HEK293T (cell line): ENCODE measurements at regions not wholly inside any gene's neighbourhood (a gene's known extent, or its start where the extent isn't known, plus 50 kb on each side); places are given as distances from the start of the nearest gene placed in this dataset.
"Not testable (repeated sequence)": the region's sequence is repeated elsewhere in the genome, so short reads cannot be mapped to it uniquely, and the experiment has no call there.

Source experiments
- CTCF ChIA-PET: fragments of 350-600 bp; formaldehyde crosslinking; extraction: SDS; loops from one replicate; lab custom pipeline; 2021; ENCODE audit warnings: antibody characterized with exemption, inconsistent platforms; lab: Yijun Ruan, JAX
- POLR2A ChIA-PET: fragments of 350-600 bp; formaldehyde crosslinking; extraction: SDS; loops from one replicate; lab custom pipeline; 2020; ENCODE audit warnings: antibody characterized with exemption, inconsistent platforms; lab: Yijun Ruan, JAX
- DNase-seq: peaks from one replicate; pipeline ENCODE4 v3.0.0; 2012; ENCODE audit warnings: mixed read lengths; ENCODE audit errors: extremely low spot score
- ARNT ChIP-seq: fragments of 450-650 bp; IDR thresholded peaks from 2 replicates; pipeline ENCODE4 v1.6.1; 2017; ENCODE audit warnings: mild to moderate bottlenecking
- BHLHE40 ChIP-seq: fragments of 450-650 bp; IDR thresholded peaks from 2 replicates; pipeline ENCODE4 v1.6.1; 2016; ENCODE audit warnings: mild to moderate bottlenecking, moderate library complexity, borderline replicate concordance
- CTBP1 ChIP-seq: fragments of 450-650 bp; IDR thresholded peaks from 2 replicates; pipeline ENCODE4 v1.6.1; 2016; ENCODE audit warnings: borderline replicate concordance
- ELF4 ChIP-seq: fragments of 450-650 bp; IDR thresholded peaks from 2 replicates; pipeline ENCODE4 v1.6.1; 2017; ENCODE audit warnings: antibody characterized with exemption
- FOXA1 ChIP-seq: fragments of 450-650 bp; IDR thresholded peaks from 2 replicates; pipeline ENCODE4 v1.6.1; 2016; ENCODE audit warnings: mild to moderate bottlenecking
- FOXK2 ChIP-seq: fragments of 450-650 bp; IDR thresholded peaks from 2 replicates; pipeline ENCODE4 v1.6.1; 2016; ENCODE audit warnings: mild to moderate bottlenecking
- FOXM1 ChIP-seq: fragments of 450-650 bp; IDR thresholded peaks from 2 replicates; pipeline ENCODE4 v1.6.1; 2017; ENCODE audit warnings: mild to moderate bottlenecking, borderline replicate concordance
- HDGF ChIP-seq: fragments of 450-650 bp; IDR thresholded peaks from 2 replicates; pipeline ENCODE4 v1.6.1; 2017; ENCODE audit warnings: antibody characterized with exemption, borderline replicate concordance
- L3MBTL2 ChIP-seq: fragments of 450-650 bp; conservative IDR thresholded peaks from 2 replicates; pipeline ENCODE4 v1.6.1; 2016; ENCODE audit warnings: mild to moderate bottlenecking
- LEF1 ChIP-seq: fragments of 450-650 bp; IDR thresholded peaks from 2 replicates; pipeline ENCODE4 v1.6.1; 2017; ENCODE audit warnings: mild to moderate bottlenecking, borderline replicate concordance
- NFRKB ChIP-seq: fragments of 450-650 bp; IDR thresholded peaks from 2 replicates; pipeline ENCODE4 v1.6.1; 2016; ENCODE audit warnings: mild to moderate bottlenecking, moderate library complexity
- PKNOX1 ChIP-seq: fragments of 450-650 bp; IDR thresholded peaks from 2 replicates; pipeline ENCODE4 v1.6.1; 2016
- SP1 ChIP-seq: fragments of 450-650 bp; IDR thresholded peaks from 2 replicates; pipeline ENCODE4 v1.6.1; 2017
- SUZ12 ChIP-seq: fragments of 450-650 bp; IDR thresholded peaks from 2 replicates; pipeline ENCODE4 v1.6.1; 2016; ENCODE audit warnings: mild to moderate bottlenecking
- TARDBP ChIP-seq: fragments of 450-650 bp; IDR thresholded peaks from 2 replicates; pipeline ENCODE4 v1.6.1; 2016
- ZNF384 ChIP-seq: fragments of 450-650 bp; IDR thresholded peaks from 2 replicates; pipeline ENCODE4 v1.6.1; 2016

- CTCF ChIA-PET = no interaction called here
- TF ChIP-seq SUZ12 (no peak), CTBP1 (no peak), ELF4 (no peak), LEF1 (no peak), TARDBP (no peak), BHLHE40 (no peak)
- DNase-seq = no peak
- POLR2A ChIA-PET = no interaction called here
Measured at GRCh38 chr14:98926146-98926545, 345.9 kb downstream of the BCL11B start.

GRCh38 chr14:98926801-98927200, 345.2 kb downstream of the BCL11B start:
- TF ChIP-seq SP1 = no peak
- no peak for DNase-seq
- POLR2A ChIA-PET = no interaction called here
- CTCF ChIA-PET = no interaction called here

GRCh38 chr14:98927986-98928385, 344.0 kb downstream of the BCL11B start:
- POLR2A ChIA-PET = no interaction called here
- CTCF ChIA-PET = no interaction called here
- DNase-seq = no peak

GRCh38 chr14:98928418-98928817, 343.6 kb downstream of the BCL11B start:
- CTCF ChIA-PET = no interaction called here
- no peak for DNase-seq
- TF ChIP-seq CTBP1 = no peak
- no peak for TF ChIP-seq PKNOX1
- TF ChIP-seq TARDBP = no peak
- TF ChIP-seq LEF1 = no peak
- TF ChIP-seq FOXM1 = no peak
- TF ChIP-seq FOXK2 = no peak
- no peak for TF ChIP-seq NFRKB
- no peak for TF ChIP-seq FOXA1
- POLR2A ChIA-PET = no interaction called here

More at GRCh38 chr14:98927986-98928385, 344.0 kb downstream of the BCL11B start:
- TF ChIP-seq NFRKB = no peak
- TF ChIP-seq PKNOX1 = no peak
- no peak for TF ChIP-seq TARDBP
- TF ChIP-seq SUZ12 = no peak
- no peak for TF ChIP-seq FOXK2
- TF ChIP-seq FOXA1 = no peak
- TF ChIP-seq CTBP1 = no peak
- no peak for TF ChIP-seq FOXM1
- TF ChIP-seq HDGF = no peak
- no peak for TF ChIP-seq ZNF384
- TF ChIP-seq ELF4 = no peak
- TF ChIP-seq ARNT = no peak
- TF ChIP-seq LEF1 = no peak
- no peak for TF ChIP-seq SP1
- no peak for TF ChIP-seq L3MBTL2
- TF ChIP-seq BHLHE40 = no peak

- CTCF ChIA-PET = no interaction called here
- POLR2A ChIA-PET = no interaction called here
- DNase-seq = no peak
- no peak for TF ChIP-seq ELF4
- TF ChIP-seq NFRKB = no peak
- no peak for TF ChIP-seq HDGF
- no peak for TF ChIP-seq BHLHE40
- TF ChIP-seq ZNF384 = no peak
- TF ChIP-seq SUZ12 = no peak
- no peak for TF ChIP-seq FOXA1
- no peak for TF ChIP-seq TARDBP
- TF ChIP-seq ARNT = no peak
- no peak for TF ChIP-seq FOXK2
- no peak for TF ChIP-seq SP1
- no peak for TF ChIP-seq LEF1
- TF ChIP-seq L3MBTL2 = no peak
Measured at GRCh38 chr14:98931126-98931525, 340.9 kb downstream of the BCL11B start.

GRCh38 chr14:98931911-98932310, 340.1 kb downstream of the BCL11B start:
- DNase-seq = no peak
- ChIA-PET CTCF (no interaction called here), POLR2A (no interaction called here)
- no peak for TF ChIP-seq FOXA1
- no peak for TF ChIP-seq SP1

- CTCF ChIA-PET = no interaction called here
Measured at GRCh38 chr14:98932431-98933325, 339.3 kb downstream of the BCL11B start.

GRCh38 chr14:98934569-98934968, 337.4 kb downstream of the BCL11B start:
- POLR2A ChIA-PET, CTCF ChIA-PET, DNase-seq: not testable (repeated sequence)

More at GRCh38 chr14:98932431-98933325, 339.3 kb downstream of the BCL11B start:
- POLR2A ChIA-PET = no interaction called here
- TF ChIP-seq FOXA1 (no peak), NFRKB (no peak), FOXM1 (no peak), HDGF (no peak), ELF4 (no peak), BHLHE40 (no peak), FOXK2 (no peak), LEF1 (no peak), SUZ12 (no peak), CTBP1 (no peak)
- DNase-seq = no peak
